SK-N-SH treated with all-trans-retinoic acid at 6 μM for 48 hours (cell line): ENCODE measurements at regions not wholly inside any gene's neighbourhood (a gene's known extent, or its start where the extent isn't known, plus 50 kb on each side); places are given as distances from the start of the nearest gene placed in this dataset.

ENCODE experiments used
- ATAC-seq: fragments of 200-7000 bp; cut with Tn5 transposase; 3 replicates; pipeline ENCODE4 v1.9.1; 2020; ENCODE audit warnings: mild to moderate bottlenecking, moderate library complexity
- ARNTL ChIP-seq: fragments of 450-650 bp; formaldehyde crosslinking; IDR thresholded peaks from 2 replicates; pipeline ENCODE4 v1.5.0; 2020; ENCODE audit warnings: low read depth, mild to moderate bottlenecking, moderate library complexity, borderline replicate concordance
- BACH2 ChIP-seq: fragments of 250-450 bp; sonication (Bioruptor Pico); IDR thresholded peaks from 2 replicates; pipeline ENCODE4 v1.9.0; 2021; ENCODE audit warnings: mild to moderate bottlenecking, borderline replicate concordance
- CREB5 ChIP-seq: fragments of 250-450 bp; sonication (Bioruptor Pico); IDR thresholded peaks from 2 replicates; pipeline ENCODE4 v1.5.1; 2020; ENCODE audit warnings: low read depth, mild to moderate bottlenecking, moderate library complexity
- CSDC2 ChIP-seq: fragments of 250-450 bp; sonication (Bioruptor Pico); IDR thresholded peaks from 2 replicates; pipeline ENCODE4 v1.5.0; 2020; ENCODE audit warnings: mild to moderate bottlenecking, moderate library complexity
- CSRNP3 ChIP-seq: fragments of 250-450 bp; sonication (Bioruptor Pico); IDR thresholded peaks from 2 replicates; pipeline ENCODE4 v1.5.1; 2021; ENCODE audit warnings: mild to moderate bottlenecking, moderate library complexity
- ESRRG ChIP-seq: fragments of 250-450 bp; sonication (Bioruptor Pico); IDR thresholded peaks from 2 replicates; pipeline ENCODE4 v1.6.1; 2021; ENCODE audit warnings: mild to moderate bottlenecking
- ISL1 ChIP-seq: fragments of 250-450 bp; sonication (Bioruptor Pico); IDR thresholded peaks from 2 replicates; pipeline ENCODE4 v2.1.2; 2022; ENCODE audit warnings: mild to moderate bottlenecking, moderate library complexity
- OSR1 ChIP-seq: fragments of 250-450 bp; sonication (Bioruptor Pico); IDR thresholded peaks from 2 replicates; pipeline ENCODE4 v1.8.0; 2022; ENCODE audit warnings: moderate library complexity, mild to moderate bottlenecking, inconsistent platforms
- PATZ1 ChIP-seq: fragments of 250-450 bp; sonication (Bioruptor Pico); IDR thresholded peaks from 2 replicates; pipeline ENCODE4 v1.8.0; 2020; ENCODE audit warnings: mild to moderate bottlenecking, moderate library complexity, borderline replicate concordance
- PPARA ChIP-seq: fragments of 250-450 bp; sonication (Bioruptor Pico); IDR thresholded peaks from 2 replicates; pipeline ENCODE4 v1.5.0; 2020; ENCODE audit warnings: mild to moderate bottlenecking, borderline replicate concordance
- RARB ChIP-seq: fragments of 250-450 bp; sonication (Bioruptor Pico); IDR thresholded peaks from 2 replicates; pipeline ENCODE4 v1.8.0; 2021; ENCODE audit warnings: mild to moderate bottlenecking, moderate library complexity
- SNAI2 ChIP-seq: fragments of 250-450 bp; sonication (Bioruptor Pico); IDR thresholded peaks from 2 replicates; pipeline ENCODE4 v1.5.0; 2020; ENCODE audit warnings: mild to moderate bottlenecking, moderate library complexity
- TCF4 ChIP-seq: fragments of 250-450 bp; sonication (Bioruptor Pico); IDR thresholded peaks from 2 replicates; pipeline ENCODE4 v1.8.0; 2021; ENCODE audit warnings: mild to moderate bottlenecking, moderate library complexity, borderline replicate concordance
- TOX ChIP-seq: fragments of 250-450 bp; sonication (Bioruptor Pico); IDR thresholded peaks from 2 replicates; pipeline ENCODE4 v1.8.0; 2021; ENCODE audit warnings: mild to moderate bottlenecking, moderate library complexity, borderline replicate concordance
- TSHZ2 ChIP-seq: fragments of 250-450 bp; sonication (Bioruptor Pico); IDR thresholded peaks from 2 replicates; pipeline ENCODE4 v1.5.0; 2020; ENCODE audit warnings: mild to moderate bottlenecking, moderate library complexity
- ZC3H10 ChIP-seq: fragments of 250-450 bp; sonication (Bioruptor Pico); IDR thresholded peaks from 2 replicates; pipeline ENCODE4 v1.5.1; 2021; ENCODE audit warnings: mild to moderate bottlenecking, moderate library complexity
- ZFP3 ChIP-seq: fragments of 250-450 bp; sonication (Bioruptor Pico); IDR thresholded peaks from 2 replicates; pipeline ENCODE4 v1.5.0; 2020; ENCODE audit warnings: mild to moderate bottlenecking, moderate library complexity
- ZFP30 ChIP-seq: fragments of 450-650 bp; formaldehyde crosslinking; IDR thresholded peaks from 2 replicates; pipeline ENCODE4 v1.5.0; 2022; ENCODE audit warnings: mild to moderate bottlenecking, moderate library complexity
- ZNF565 ChIP-seq: fragments of 450-650 bp; formaldehyde crosslinking; conservative IDR thresholded peaks from 2 replicates; pipeline ENCODE4 v1.5.0; 2020; ENCODE audit warnings: low read depth, mild to moderate bottlenecking, moderate library complexity
- ZNF70 ChIP-seq: fragments of 450-650 bp; formaldehyde crosslinking; IDR thresholded peaks from 2 replicates; pipeline ENCODE4 v1.5.0; 2020; ENCODE audit warnings: mild to moderate bottlenecking, moderate library complexity
- ZNF8 ChIP-seq: fragments of 450-650 bp; formaldehyde crosslinking; IDR thresholded peaks from 2 replicates; pipeline ENCODE4 v1.5.0; 2020; ENCODE audit warnings: mild to moderate bottlenecking, moderate library complexity

GRCh38 chr3:64318001-64318400 is 92.7 kb upstream of the PRICKLE2 start:
- TF ChIP-seq TSHZ2 (CRISPR knock-in tag) (no peak), ZNF8 (CRISPR knock-in tag) (no peak), RARB (CRISPR knock-in tag) (no peak), TOX (CRISPR knock-in tag) (no peak), CREB5 (CRISPR knock-in tag) (no peak), PPARA (CRISPR knock-in tag) (no peak), CSDC2 (CRISPR knock-in tag) (no peak), TCF4 (CRISPR knock-in tag) (no peak), ZNF70 (no peak), OSR1 (no peak), SNAI2 (no peak), ZC3H10 (CRISPR knock-in tag) (no peak), ZNF565 (CRISPR knock-in tag) (no peak), ISL1 (CRISPR knock-in tag) (no peak), CSRNP3 (CRISPR knock-in tag) (no peak), ZFP3 (CRISPR knock-in tag) (no peak), ARNTL (no peak), ESRRG (no peak), PATZ1 (CRISPR knock-in tag) (no peak), ZFP30 (no peak)
- TF ChIP-seq, all 23 proteins: peak for 0
- ATAC-seq: no peak

- ATAC-seq: peak; percentile 58
- TF ChIP-seq PPARA (CRISPR knock-in tag) (no peak), ZFP30 (no peak), ZNF70 (no peak)
Measured at GRCh38 chr3:64316971-64317370, 91.7 kb upstream of the PRICKLE2 start.

GRCh38 chr3:64311424-64312061 is 86.3 kb upstream of the PRICKLE2 start:
- TF ChIP-seq BACH2 (CRISPR knock-in tag): no peak
- TF ChIP-seq RARB (CRISPR knock-in tag): no peak
- TF ChIP-seq ARNTL: no peak
- TF ChIP-seq TCF4 (CRISPR knock-in tag): no peak
- no peak for TF ChIP-seq ISL1 (CRISPR knock-in tag)
- no peak for TF ChIP-seq ZNF70
- TF ChIP-seq CREB5 (CRISPR knock-in tag): no peak
- no peak for TF ChIP-seq OSR1
- no peak for TF ChIP-seq CSRNP3 (CRISPR knock-in tag)
- TF ChIP-seq ZFP30: no peak
- no peak for TF ChIP-seq ESRRG
- TF ChIP-seq ZNF8 (CRISPR knock-in tag): no peak
- ATAC-seq: peak; percentile 81
